ENCODE measurements at regions not wholly inside any gene's neighbourhood (a gene's known extent, or its start where the extent isn't known, plus 50 kb on each side); places are given as distances from the start of the nearest gene placed in this dataset.
"Not testable (repeated sequence)": the region's sequence is repeated elsewhere in the genome, so short reads cannot be mapped to it uniquely, and the experiment has no call there.

DNA sequence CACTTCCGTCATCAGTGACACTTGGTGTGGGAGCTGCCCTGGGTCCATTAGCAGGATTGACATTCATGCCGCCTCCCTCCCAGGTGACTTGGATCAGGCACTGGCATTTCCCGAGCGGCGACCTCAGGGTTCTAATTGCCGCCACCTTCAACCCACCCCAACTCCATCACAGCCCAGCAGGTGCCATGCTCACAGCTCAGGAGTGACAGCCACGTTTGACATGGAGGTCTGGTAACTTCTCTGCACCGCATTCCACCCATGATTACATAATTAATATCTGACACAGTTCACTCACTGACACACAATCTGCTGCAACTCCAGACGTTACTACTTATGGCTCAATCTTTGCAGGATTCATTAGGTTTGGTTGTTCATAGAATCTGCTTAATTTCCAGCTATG is 450.9 kb upstream of the MYT1L start:
- DNase-seq: no peak

DNA sequence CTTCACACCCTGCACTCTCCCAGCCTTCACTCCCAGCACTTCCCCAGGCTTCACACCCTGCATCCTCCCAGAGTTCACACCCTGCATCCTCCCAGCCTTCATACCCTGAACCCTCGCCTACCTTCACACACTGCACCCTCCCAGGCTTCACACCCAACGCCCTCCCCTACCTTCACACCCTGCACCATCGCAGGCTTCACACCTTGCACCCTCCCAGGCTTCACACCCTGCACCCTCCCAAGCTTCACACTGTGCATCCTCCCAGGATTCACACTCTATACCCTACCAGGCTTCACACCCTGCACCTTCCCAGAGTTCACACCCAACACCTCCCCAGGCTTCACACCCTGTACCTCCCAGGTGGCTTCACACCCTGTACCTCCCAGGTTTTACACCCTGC is 448.7 kb upstream of the MYT1L start:
- no peak for DNase-seq

DNA sequence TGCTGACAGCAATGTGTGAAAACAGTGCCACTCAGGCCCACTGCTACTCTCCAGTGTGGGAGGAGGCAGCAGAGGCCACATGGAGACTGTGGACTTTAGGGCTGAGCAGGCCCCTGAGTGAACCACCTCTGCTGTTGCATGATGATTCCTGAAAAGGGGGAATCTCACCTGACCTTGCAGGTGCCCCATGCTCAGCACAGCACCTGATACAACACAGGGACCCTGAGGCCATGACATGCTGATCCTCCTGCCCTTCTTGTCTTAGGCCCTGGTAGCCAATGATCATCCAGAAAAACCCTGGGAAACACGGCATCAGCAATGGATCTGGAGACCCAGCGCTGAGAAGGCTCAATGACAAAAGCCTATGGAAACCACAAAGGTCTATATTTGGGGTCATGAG is 446.8 kb upstream of the MYT1L start:
- DNase-seq: no peak

DNA sequence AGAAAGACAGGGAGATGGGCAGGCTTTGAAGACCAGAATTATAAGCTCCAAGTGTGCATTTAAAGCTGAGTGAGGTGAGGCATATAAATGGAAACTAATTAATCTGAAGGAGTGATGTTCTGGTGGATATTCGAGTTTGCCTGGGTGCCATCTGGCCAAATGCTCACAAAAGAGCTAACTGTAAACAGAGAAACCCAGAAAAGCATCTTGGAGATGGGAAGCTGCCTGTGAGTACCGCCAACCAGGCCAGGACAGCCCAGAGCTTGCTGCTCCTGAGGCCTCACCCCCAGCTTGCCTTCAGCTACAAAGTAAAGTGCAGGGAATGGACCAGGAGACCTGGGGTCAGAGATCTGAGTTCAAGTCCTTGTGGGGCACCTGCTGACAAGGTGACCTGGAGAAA is 446.1 kb upstream of the MYT1L start:
- no peak for DNase-seq

DNA sequence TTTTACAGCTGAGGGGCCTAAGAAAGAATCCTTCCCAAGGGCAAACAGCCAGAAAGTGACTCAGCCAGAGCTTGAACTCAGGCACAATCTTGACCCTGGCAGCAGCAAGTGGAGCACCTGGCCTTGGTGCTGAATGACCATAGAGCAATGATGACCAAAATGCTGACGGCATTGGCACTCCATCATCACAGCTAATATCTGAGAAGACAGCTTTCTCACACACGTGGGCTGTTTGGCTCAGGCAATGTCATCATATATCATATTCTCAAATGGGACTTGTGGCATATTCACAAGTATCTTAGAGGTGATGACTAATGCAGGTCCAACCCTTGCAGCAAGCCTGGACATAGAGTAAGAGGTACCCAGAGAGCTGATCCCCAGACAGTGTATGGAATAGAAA is 443.9 kb upstream of the MYT1L start:
- DNase-seq: peak; percentile 44

DNA sequence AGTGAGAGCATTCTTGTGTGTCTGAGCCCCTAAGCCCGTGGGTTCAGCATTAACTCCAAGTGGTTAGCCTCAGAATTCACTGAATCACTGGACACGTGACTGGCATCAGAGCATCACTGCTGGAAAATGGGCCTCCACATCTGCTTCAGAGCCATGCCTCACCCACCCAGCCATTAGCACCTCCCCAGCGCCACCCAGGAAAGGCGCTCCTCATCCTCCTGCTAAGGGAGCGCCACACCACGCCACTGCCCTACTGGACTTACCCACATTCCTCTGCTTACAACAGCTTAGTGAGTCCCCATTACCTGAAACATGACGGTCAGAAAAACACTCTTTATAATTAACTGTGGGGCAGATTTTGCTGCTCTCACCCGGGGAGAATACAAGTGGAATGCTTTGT is 442.6 kb upstream of the MYT1L start:
- DNase-seq: no peak

DNA sequence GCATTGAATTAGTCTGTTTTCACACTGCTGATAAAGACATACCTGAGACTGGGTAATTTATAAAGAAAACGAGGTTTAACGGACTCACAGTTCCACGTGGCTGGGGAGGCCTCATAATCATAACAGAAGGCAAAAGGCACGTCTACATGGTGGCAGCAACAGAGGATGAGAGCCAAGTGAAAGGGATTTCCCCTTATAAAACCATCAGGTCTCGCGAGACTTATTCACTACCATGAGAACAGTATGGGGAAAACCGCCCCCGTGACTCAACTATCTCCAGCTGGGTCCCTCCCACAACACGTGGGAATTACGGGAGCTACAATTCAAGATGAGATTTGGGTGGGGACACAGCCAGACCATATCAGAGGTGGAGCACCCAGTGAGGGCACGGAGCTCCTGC is 442.0 kb upstream of the MYT1L start:
- DNase-seq: not testable (repeated sequence)

DNA sequence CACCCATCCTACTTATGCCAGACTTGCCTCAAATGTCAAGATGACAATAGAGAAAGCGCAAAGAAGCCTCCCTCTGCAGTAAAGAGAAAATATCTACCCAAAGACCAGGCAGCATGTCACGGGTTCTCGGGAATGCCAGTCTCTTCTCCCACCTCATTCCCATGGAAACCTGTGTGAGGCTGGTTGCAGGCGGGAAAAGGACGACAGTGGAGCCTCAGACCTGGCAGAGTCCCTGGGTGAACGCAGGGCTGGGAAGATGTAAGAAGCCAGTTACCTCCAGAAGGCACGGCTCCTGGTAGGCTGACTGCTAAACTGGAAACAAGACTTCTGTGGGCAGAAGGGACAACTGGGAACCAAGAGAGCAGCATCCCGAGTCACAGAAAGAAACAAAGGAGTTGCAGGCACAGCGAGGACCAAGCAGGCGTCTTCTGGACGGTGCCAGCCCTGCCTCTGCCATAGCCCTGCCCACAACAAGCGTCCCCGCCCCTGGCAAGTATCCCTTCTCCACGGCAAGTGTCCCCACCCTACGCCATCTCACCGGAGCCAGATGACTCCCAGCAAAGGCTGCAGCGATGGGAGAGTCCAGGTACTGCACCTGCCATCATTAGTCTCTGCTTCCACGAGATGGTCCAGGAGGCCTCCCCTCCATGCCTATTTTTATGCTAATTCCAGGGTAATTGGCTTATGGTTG is 440.8 kb upstream of the MYT1L start:
- no peak for DNase-seq

DNA sequence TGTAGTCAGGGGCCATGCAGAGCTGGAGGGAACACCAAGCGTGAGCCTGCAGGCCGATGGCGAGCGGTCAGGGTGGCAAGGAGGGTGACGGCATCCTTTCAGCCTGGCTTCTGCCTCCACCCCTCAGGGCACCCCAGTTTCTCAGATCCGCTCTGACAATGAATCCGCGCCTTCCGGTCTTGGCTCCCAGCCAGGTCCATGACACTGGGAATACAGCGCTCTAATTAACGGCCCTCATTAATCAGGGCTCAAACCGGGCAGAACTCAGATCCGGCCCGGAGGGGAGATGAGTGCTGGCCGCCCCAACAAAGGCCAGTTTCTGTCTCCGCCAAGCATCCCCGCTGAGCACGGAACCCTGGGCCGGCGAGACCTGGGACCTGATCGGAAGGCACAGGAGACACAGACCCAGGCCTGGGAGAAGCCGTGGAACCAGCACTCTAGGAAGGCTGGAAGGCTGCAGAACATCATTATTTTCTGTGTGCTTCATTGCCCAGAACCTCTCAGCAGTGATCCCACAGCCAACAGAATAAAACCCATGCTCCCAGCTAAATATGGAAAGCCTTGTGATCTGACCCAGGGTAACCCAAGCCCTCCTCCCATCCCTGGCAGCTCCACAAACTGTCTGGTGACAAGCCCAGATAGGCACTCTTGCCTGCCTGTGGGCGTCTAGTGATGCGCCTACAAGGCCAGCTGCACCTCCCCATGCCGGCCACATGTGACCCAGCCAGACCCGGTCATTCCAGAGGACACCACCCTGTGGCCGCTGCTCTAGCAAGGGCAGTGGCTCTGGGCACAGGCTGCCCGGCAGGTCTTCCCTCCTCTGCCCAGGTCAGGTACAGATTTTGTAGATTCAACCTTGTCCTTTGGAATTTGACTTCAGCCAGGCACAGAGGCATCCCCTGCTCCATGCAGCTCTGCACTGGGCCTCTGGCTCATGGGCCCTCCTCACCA is 438.7 kb upstream of the MYT1L start:
- peak; percentile 36 for DNase-seq

DNA sequence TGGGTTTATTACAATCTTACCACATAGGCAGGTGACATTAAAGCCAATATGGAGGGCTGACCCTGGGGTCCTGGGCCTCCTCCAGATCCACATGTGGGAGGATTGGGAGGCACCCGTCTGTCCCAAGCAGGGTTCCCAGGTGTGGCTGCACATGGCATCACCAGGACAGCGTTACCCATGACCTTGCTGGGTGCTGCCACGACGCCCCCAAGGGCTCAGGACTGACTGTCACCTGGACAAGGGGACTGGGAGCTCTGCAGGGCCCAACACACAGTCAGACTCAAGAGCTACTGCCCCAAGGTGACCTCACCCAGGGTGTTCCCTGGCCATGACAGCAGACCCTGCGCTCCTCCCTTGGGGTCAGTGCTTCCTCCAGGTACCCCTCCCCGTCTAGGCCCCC is 437.4 kb upstream of the MYT1L start:
- no peak for DNase-seq

DNA sequence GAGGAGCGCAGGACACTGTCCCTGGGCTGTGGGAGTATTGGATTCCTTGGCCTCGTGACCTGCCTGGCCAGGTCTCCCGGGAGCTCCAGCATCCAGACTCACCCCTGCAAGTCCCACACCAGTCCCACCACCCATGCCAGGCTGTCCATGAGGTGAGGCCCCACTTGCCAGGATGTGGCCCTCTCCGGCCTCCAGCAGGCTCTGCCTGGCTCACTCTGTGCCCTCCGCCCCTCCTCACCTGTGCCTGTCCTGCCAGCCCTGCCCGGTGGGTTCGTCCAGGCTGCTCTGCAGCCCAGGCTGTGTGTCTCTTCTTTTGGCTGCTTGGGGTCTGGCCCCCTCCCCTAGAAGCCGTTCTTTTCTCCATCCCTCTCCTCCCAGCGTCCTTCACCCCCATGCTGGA is 436.8 kb upstream of the MYT1L start:
- DNase-seq: no peak

DNA sequence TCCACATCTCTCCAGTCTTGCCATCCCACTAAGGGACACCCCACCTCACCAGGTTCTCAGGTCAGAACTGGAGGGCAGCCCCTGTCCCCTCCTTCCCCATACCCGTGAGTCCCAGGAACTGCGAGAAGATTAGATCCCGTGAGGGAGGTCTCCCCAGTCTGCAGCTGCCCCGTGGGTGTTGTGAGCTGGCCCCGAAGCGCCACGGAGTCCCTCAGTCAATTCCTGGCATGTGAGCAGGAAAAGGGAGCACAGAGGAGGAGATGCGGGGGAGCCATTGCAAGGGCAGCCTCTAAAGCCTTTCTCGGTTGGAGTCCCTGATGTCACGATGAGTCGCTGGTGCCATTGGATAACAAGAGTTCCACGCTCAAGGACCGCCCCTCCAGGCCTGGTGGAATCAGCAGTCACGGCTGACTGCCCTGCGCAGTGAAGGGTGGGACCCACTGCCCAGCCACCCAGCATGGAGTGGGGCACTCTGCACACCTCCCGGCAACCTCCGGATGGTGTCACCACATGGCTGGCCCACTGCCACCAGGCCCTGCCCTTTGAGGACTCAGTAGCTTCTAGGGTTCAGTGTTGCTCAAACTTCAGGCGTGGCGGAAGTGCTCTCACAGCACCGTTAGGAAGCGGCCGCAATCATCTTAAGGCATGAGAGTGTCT is 434.9 kb upstream of the MYT1L start:
- no peak for DNase-seq

DNA sequence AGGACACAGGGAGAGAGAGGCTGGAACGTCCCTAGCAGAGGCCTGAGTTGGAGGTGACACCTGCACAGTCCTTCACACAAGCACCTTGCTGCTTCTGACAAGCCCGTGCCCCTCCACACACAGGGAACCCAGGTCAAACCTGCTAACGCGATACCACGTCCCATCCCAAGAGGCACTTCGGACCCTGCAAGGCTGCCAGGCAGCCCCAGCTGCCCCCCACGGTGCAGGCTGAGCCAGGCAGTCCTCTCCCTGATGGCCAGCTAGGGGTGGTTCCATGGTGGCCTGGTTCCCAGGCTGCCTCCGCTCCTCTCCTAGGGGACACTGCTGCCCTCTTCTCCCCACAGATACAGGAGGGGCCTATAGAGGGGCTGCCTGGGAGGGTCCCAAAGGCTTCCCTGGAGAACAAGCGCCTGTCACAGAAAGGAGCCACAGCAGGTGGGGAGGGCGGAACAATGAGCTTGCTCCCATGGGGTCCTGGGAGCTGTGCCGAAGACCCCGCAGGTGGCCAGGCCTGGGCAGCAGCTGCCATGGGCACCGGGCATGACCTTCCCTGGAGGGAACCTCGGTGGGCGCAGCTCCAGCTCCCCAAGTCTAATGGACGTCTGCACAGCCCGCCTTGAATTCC is 434.2 kb upstream of the MYT1L start:
- no peak for DNase-seq

DNA sequence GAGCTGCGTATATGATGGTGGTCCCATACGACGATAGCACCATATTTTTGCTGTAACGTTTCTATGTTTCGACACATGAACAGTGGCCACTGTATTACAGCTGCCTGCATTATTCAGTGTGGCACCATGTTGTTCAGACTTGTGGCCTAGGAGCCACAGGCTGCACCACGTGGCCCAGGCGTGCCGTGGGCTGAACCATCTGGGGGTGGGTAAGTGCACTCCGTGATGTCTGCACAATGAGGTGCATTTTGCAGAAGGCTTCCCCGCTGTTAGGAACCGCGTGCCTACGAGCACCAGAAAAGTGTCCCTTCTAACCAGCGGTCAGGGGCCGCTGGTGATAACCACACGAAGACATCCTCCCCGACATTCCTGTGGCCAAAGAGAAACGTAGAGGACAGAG is 433.7 kb upstream of the MYT1L start:
- DNase-seq: no peak

DNA sequence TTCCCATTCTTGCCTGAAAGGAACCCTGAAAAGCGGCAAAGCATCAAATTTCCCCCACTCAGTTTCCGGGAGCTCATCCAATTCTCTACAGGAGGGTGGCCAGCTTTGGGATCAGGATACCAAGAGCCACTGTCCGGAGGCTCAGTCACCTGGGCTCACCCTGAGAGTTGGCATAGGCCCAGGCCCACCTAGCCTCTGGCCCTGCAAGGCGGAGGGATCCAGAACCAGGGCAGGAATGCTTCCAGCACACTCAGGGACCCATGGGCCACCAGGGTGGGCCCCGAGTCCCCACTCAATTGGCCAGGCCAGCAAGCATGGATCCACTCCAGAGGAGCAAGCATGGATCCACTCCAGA is 432.9 kb upstream of the MYT1L start:
- no peak for DNase-seq

DNA sequence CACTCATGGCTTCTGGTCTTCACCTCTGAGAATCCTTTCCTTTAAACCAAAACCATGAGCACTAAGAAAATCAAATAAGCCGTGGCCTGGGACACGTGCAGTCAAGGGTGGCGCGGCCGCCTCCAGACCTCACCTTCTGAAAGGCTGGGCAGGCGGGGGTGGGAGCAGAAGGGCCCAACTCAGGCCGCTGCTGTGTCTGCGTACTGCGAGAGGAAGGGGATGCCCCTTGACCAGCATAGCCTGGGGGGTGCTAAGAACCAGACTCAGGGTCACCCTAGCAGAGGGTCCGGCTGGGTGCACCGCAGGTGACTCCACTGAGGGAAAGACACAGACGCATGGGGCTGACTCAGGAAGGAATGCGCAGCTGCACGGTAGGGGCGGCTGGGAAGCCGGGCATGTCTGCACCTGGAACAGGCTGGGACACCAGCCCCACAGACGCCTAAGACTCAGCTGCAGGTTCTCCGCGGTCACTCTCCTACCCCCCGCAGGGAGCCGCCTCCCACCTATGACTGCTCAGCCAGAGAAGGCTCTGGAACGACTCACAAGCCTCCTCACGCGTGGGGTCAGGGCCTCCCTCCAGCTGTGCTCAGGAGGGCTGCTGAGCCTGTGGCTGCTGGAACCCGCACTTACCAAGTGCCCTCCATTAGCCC is 432.4 kb upstream of the MYT1L start:
- peak; percentile 66 for DNase-seq

DNA sequence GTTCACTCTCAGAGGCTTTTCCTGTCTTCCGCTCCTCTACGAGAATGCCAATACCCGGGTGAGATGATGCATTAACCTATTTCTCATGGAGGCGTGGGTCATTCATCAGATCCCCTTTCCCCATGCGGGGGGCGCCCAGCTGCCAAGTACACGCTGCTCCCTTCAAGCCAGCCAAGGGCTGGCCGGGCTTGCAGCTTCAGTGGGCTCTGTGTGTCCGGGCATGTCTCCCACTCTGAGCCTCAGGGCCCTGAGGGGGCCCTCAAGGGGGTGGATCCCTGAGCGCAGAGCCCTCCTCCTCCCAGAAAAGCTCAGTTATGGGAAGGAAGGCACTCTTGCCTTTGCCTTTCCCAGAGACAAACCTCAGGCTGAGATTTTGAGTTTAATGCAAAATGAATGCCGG is 431.8 kb upstream of the MYT1L start:
- DNase-seq: no peak

DNA sequence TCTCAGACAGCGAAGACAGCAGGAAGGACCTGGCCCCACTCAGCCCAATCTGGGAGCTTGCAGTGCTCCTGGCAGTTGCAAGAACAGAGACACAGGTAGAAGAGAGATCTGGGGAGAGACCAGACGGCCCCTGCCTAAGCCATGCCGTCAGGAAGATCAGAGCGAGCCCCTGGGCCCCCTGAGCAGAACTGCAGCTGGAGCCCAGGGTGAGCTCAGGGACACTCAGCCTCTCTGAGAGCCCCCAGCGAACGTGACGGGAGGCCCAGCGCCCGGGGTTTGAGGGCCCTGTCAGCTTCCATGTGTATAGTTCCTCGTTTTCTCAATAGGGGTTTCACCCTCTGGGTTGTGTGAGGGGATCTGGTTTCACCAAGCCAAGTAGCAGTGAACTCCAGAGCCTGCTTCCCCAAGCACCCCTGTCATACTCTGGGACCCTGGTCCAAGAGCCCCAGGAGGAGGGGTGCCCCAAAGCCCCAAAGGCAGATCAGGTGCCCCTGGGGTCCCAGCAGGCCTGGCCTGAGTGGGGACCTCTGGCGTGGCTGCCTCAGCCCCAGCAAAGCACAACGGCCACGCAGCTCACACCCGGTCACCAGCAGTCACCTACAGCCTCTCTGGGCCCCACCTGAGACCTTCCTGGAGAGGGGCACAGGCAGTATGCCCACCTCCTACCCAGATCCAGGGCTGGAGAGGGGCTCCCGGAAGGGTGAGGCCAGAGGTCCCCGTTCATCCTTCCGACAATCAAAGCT is 431.3 kb upstream of the MYT1L start:
- DNase-seq: no peak

DNA sequence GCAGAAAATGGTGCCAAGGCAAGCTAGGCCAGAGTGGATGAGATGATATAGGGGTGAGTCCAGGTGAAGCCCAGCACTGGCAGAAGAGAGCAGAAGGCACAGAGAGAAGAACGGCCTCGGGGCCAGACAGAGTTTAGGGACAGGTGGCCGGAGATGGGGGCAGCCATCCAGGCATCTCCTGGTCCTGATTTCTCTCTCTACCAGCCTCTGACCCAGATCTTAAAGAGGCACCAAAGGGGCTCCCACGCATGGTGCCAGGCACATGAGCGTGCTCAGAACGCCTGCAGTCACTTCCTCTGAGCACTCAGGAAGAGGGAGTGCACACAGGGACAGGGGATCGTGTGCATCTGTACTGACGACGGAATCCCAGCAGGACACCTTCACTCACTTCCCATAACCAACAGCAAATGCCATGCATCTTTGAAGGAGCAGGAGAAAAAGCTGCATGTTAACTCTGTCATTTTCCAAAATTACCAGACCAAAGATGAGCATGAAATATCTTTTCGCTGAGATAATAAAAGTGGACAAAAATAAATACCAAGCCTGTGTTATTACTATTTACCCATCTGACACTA is 427.8 kb upstream of the MYT1L start:
- no peak for DNase-seq

DNA sequence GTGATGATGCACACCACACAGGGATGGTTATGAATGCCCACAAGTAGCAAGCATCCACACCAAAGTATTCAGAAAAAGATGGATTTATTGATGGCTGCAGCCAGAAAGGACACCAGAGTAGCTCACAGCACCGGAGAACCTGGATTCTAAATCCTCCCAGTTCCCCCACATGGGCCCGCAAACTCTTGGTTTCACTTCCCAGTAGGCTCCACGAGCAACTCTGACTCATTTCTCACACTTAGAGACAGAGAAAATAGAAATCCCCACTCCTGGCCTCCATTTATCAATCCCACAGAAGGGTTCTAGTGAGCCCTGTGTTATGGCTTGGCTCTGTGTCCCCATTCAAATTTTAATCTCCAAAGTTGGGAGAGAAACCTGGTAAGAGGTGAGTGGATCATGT is 426.7 kb upstream of the MYT1L start:
- no peak for DNase-seq

DNA sequence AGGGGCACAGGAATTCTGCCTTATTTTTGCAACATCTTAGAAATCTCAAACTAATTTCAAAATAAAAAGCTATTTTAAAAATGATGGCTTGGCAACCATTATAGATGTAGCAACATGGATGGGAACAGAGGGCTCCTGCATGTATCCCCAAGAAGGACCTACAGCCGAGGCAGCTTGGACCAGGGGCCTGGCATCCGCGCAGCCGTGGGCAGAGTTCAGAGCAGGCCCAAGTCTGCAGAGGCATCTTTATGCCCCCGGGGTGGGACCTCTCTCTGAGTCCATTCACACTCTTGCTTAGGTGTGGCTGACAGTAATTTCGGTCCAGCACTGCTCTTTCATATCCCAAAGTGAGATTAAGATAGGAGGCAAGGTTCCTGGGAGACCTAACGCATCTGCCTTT is 425.8 kb upstream of the MYT1L start:
- no peak for DNase-seq

DNA sequence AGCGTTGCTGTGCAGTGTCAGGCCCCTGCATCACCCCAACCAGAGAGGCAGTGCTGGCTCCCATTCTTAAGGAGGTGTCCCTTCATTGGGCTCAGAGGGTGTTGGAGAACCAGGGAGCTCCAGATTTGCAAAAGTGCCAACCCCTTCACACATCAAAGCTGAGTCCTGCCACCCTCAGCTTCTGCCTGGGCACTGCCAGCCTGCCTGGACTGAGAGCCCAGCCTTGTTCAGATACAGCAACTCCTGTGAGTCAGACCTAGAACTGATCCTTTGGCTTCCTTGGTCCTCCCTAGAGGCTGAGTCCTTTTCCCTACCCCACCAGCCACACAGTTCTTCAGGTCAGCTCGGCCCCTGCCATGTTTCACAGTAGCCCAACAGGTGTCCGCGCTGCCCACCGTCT is 424.9 kb upstream of the MYT1L start:
- no peak for DNase-seq

Measured in SHP77 treated with DMSO at 0.1 percent for 48 hours (cell line).